HEK293T (cell line): ENCODE measurements at regions not wholly inside any gene's neighbourhood (a gene's known extent, or its start where the extent isn't known, plus 50 kb on each side); places are given as distances from the start of the nearest gene placed in this dataset.

Experiments
- ARNT ChIP-seq: fragments of 450-650 bp; IDR thresholded peaks from 2 replicates; pipeline ENCODE4 v1.6.1; 2017; ENCODE audit warnings: mild to moderate bottlenecking
- CTBP1 ChIP-seq: fragments of 450-650 bp; IDR thresholded peaks from 2 replicates; pipeline ENCODE4 v1.6.1; 2016; ENCODE audit warnings: borderline replicate concordance
- FOXA1 ChIP-seq: fragments of 450-650 bp; IDR thresholded peaks from 2 replicates; pipeline ENCODE4 v1.6.1; 2016; ENCODE audit warnings: mild to moderate bottlenecking
- HDGF ChIP-seq: fragments of 450-650 bp; IDR thresholded peaks from 2 replicates; pipeline ENCODE4 v1.6.1; 2017; ENCODE audit warnings: antibody characterized with exemption, borderline replicate concordance
- SP1 ChIP-seq: fragments of 450-650 bp; IDR thresholded peaks from 2 replicates; pipeline ENCODE4 v1.6.1; 2017
- SUZ12 ChIP-seq: fragments of 450-650 bp; IDR thresholded peaks from 2 replicates; pipeline ENCODE4 v1.6.1; 2016; ENCODE audit warnings: mild to moderate bottlenecking
- ZNF384 ChIP-seq: fragments of 450-650 bp; IDR thresholded peaks from 2 replicates; pipeline ENCODE4 v1.6.1; 2016

GRCh38 chr7:23959821-23960220, 249.8 kb downstream of the STK31 start:
- TF ChIP-seq FOXA1 = no peak
- TF ChIP-seq ZNF384 = no peak
- TF ChIP-seq ARNT = no peak
- TF ChIP-seq SP1 = no peak
- no peak for TF ChIP-seq SUZ12
- TF ChIP-seq CTBP1 = no peak
- TF ChIP-seq HDGF = no peak
